IMR-90 (cell line): ENCODE measurements at regions not wholly inside any gene's neighbourhood (a gene's known extent, or its start where the extent isn't known, plus 50 kb on each side); places are given as distances from the start of the nearest gene placed in this dataset.

ENCODE experiments used
- ATAC-seq: fragments of 200-7000 bp; cut with Tn5 transposase; 2 replicates; pipeline ENCODE4 v1.9.1; 2020; ENCODE audit warnings: low read depth, mild to moderate bottlenecking, moderate library complexity
- BruUV-seq: library from RNA; stranded (reverse); fragments of 400-500 nt; replicated peaks from 2 replicates; lab custom pipeline; 2021; lab: Mats Ljungman, UMichigan
- CTCF ChIA-PET: fragments of 300-600 bp; formaldehyde crosslinking; extraction: SDS; loops from one replicate; lab custom pipeline; 2021; ENCODE audit warnings: antibody characterized with exemption; lab: Yijun Ruan, JAX
- POLR2A ChIA-PET: fragments of 300-600 bp; sonication (Branson Sonifier 250); formaldehyde crosslinking; loops from one replicate; lab custom pipeline; 2022; ENCODE audit warnings: antibody characterized with exemption; ENCODE audit not compliant: unreplicated experiment; lab: Charles Lee
- DNase-seq: peaks from one replicate; pipeline ENCODE4 v3.0.0; 2013
- H2AFZ ChIP-seq: replicated peaks from 2 replicates; pipeline ENCODE3; 2013; ENCODE audit warnings: low read length, mild to moderate bottlenecking; ENCODE audit not compliant: poor library complexity
- H2AK5ac ChIP-seq: 2 replicates; pipeline ENCODE4 v1.6.1; 2013; ENCODE audit warnings: low read depth, low read length, inconsistent platforms
- H2AK9ac ChIP-seq: replicated peaks from 2 replicates; pipeline ENCODE3; 2013; ENCODE audit warnings: mild to moderate bottlenecking, low read depth, low read length, moderate library complexity; ENCODE audit not compliant: poor library complexity
- H2BK120ac ChIP-seq: 2 replicates; pipeline ENCODE4 v1.6.1; 2013; ENCODE audit warnings: low read depth, low read length, inconsistent platforms
- H2BK15ac ChIP-seq: 3 replicates; pipeline ENCODE4 v1.6.1; 2013; ENCODE audit warnings: low read depth, low read length, inconsistent platforms
- H2BK20ac ChIP-seq: 2 replicates; pipeline ENCODE4 v1.6.1; 2013; ENCODE audit warnings: low read depth, mild to moderate bottlenecking, inconsistent platforms, low read length, moderate library complexity
- H2BK5ac ChIP-seq: 2 replicates; pipeline ENCODE4 v1.6.1; 2013; ENCODE audit warnings: mild to moderate bottlenecking, low read depth, low read length, inconsistent platforms; ENCODE audit not compliant: poor library complexity, severe bottlenecking
- H3K14ac ChIP-seq: replicated peaks from 2 replicates; pipeline ENCODE4 v1.6.1; 2013; ENCODE audit warnings: low read depth, low read length, inconsistent platforms
- H3K18ac ChIP-seq: 2 replicates; pipeline ENCODE4 v1.6.1; 2013; ENCODE audit warnings: low read depth, low read length, control low read depth
- H3K23ac ChIP-seq: 2 replicates; pipeline ENCODE4 v1.6.1; 2013; ENCODE audit warnings: low read depth, low read length, inconsistent platforms
- H3K27ac ChIP-seq: 2 replicates; pipeline ENCODE4 v1.5.1; 2013; ENCODE audit warnings: mild to moderate bottlenecking, control low read depth, low read length; ENCODE audit not compliant: insufficient read depth
- H3K27me3 ChIP-seq: 2 replicates; pipeline ENCODE4 v1.6.1; 2013; ENCODE audit warnings: low read length; ENCODE audit not compliant: control insufficient read depth, insufficient read depth
- H3K36me3 ChIP-seq: 2 replicates; pipeline ENCODE4 v1.6.1; 2013; ENCODE audit warnings: low read length, mixed read lengths; ENCODE audit not compliant: control insufficient read depth, insufficient read depth
- H3K4ac ChIP-seq: 2 replicates; pipeline ENCODE4 v1.6.1; 2013; ENCODE audit warnings: low read depth, low read length, inconsistent platforms
- H3K4me1 ChIP-seq: 2 replicates; pipeline ENCODE4 v1.6.1; 2013; ENCODE audit warnings: low read length, mixed read lengths; ENCODE audit not compliant: control insufficient read depth, insufficient read depth
- H3K4me2 ChIP-seq: 2 replicates; pipeline ENCODE4 v1.6.1; 2013; ENCODE audit warnings: low read depth, mild to moderate bottlenecking, control low read depth, low read length, moderate library complexity
- H3K4me3 ChIP-seq: 2 replicates; pipeline ENCODE4 v1.5.1; 2013; ENCODE audit warnings: low read depth, mild to moderate bottlenecking, control low read depth, low read length, moderate library complexity; ENCODE audit not compliant: insufficient read depth
- H3K56ac ChIP-seq: 2 replicates; pipeline ENCODE4 v1.6.1; 2013; ENCODE audit warnings: low read length, inconsistent platforms; ENCODE audit not compliant: insufficient read depth; ENCODE audit errors: extremely low read depth
- H3K79me1 ChIP-seq, 2 experiments: 2 replicates each; pipeline ENCODE4 v1.6.1; 2013; ENCODE audit warnings: low read length in 2 of 2, inconsistent platforms in 1 of 2, low read depth in 1 of 2
- H3K9ac ChIP-seq: 2 replicates; pipeline ENCODE4 v1.6.1; 2013; ENCODE audit warnings: low read depth, low read length, control low read depth
- H3K9me1 ChIP-seq: 2 replicates; pipeline ENCODE4 v1.6.1; 2013; ENCODE audit warnings: low read length, inconsistent platforms; ENCODE audit not compliant: insufficient read depth
- H3K9me3 ChIP-seq: 2 replicates; pipeline ENCODE4 v1.6.1; 2013; ENCODE audit warnings: low read length; ENCODE audit not compliant: control insufficient read depth, insufficient read depth
- H4K20me1 ChIP-seq: 2 replicates; pipeline ENCODE4 v1.6.1; 2013; ENCODE audit warnings: low read length, inconsistent platforms; ENCODE audit not compliant: insufficient read depth
- H4K5ac ChIP-seq: 2 replicates; pipeline ENCODE4 v1.6.1; 2013; ENCODE audit warnings: mild to moderate bottlenecking, low read depth, low read length, control low read depth
- H4K8ac ChIP-seq, 2 experiments: 2 replicates each; pipeline ENCODE4 v1.6.1; 2013; ENCODE audit warnings: low read depth in 2 of 2, low read length in 2 of 2, control low read depth in 1 of 2, inconsistent platforms in 1 of 2
- H4K91ac ChIP-seq: 2 replicates; pipeline ENCODE4 v1.6.1; 2013; ENCODE audit warnings: low read depth, low read length, inconsistent platforms; ENCODE audit not compliant: insufficient read depth
- BHLHE40 ChIP-seq: fragments of 150-350 bp; IDR thresholded peaks from 2 replicates; pipeline ENCODE4 v1.6.1; 2016; ENCODE audit warnings: mild to moderate bottlenecking, low read depth, low read length
- CEBPB ChIP-seq: IDR thresholded peaks from 2 replicates; pipeline ENCODE4 v1.6.1; 2012; ENCODE audit warnings: low read depth, low read length, improper control_type of control experiment
- CHD1 ChIP-seq: IDR thresholded peaks from 2 replicates; pipeline ENCODE4 v1.6.1; 2012; ENCODE audit warnings: low read depth, low read length, improper control_type of control experiment
- CTCF ChIP-seq: conservative IDR thresholded peaks from 2 replicates; pipeline ENCODE4 v1.5.1; 2012; ENCODE audit warnings: mild to moderate bottlenecking, low read depth, low read length, improper control_type of control experiment
- ELK1 ChIP-seq: fragments of 150-350 bp; IDR thresholded peaks from 2 replicates; pipeline ENCODE4 v1.6.1; 2016; ENCODE audit warnings: low read depth, mild to moderate bottlenecking, low read length, moderate library complexity, borderline replicate concordance
- FOS ChIP-seq: fragments of 150-350 bp; IDR thresholded peaks from 2 replicates; pipeline ENCODE4 v1.6.1; 2016; ENCODE audit warnings: low read depth, low read length
- MAFK ChIP-seq: IDR thresholded peaks from 2 replicates; pipeline ENCODE4 v1.6.1; 2012; ENCODE audit warnings: low read depth, low read length, improper control_type of control experiment
- MAZ ChIP-seq: IDR thresholded peaks from 2 replicates; pipeline ENCODE4 v1.6.1; 2012; ENCODE audit warnings: low read depth, mild to moderate bottlenecking, low read length, improper control_type of control experiment, moderate library complexity, borderline replicate concordance
- MXI1 ChIP-seq: IDR thresholded peaks from 2 replicates; pipeline ENCODE4 v1.6.1; 2012; ENCODE audit warnings: low read depth, mild to moderate bottlenecking, low read length, moderate library complexity, borderline replicate concordance
- NFE2L2 ChIP-seq: fragments of 150-350 bp; IDR thresholded peaks from 2 replicates; pipeline ENCODE4 v1.6.1; 2016; ENCODE audit warnings: low read depth, mild to moderate bottlenecking, low read length
- POLR2A ChIP-seq: IDR thresholded peaks from 2 replicates; pipeline ENCODE4 v1.6.1; 2012; ENCODE audit warnings: mild to moderate bottlenecking, low read depth, low read length
- RAD21 ChIP-seq: IDR thresholded peaks from 2 replicates; pipeline ENCODE4 v1.6.1; 2012; ENCODE audit warnings: low read length, improper control_type of control experiment
- RCOR1 ChIP-seq: IDR thresholded peaks from 2 replicates; pipeline ENCODE4 v1.6.1; 2012; ENCODE audit warnings: mild to moderate bottlenecking, low read length, improper control_type of control experiment; ENCODE audit not compliant: insufficient replicate concordance
- RFX5 ChIP-seq: IDR thresholded peaks from 2 replicates; pipeline ENCODE4 v1.8.0; 2012; ENCODE audit warnings: low read depth, mild to moderate bottlenecking, low read length, moderate library complexity
- SMC3 ChIP-seq: fragments of 150-350 bp; IDR thresholded peaks from 2 replicates; pipeline ENCODE4 v1.6.1; 2016; ENCODE audit warnings: low read depth, mild to moderate bottlenecking, antibody characterized with exemption, low read length, moderate library complexity
- USF2 ChIP-seq: fragments of 150-350 bp; IDR thresholded peaks from 2 replicates; pipeline ENCODE4 v1.6.1; 2017; ENCODE audit warnings: mild to moderate bottlenecking, antibody characterized with exemption, low read length, low read depth
- WGBS, 2 experiments: methylation state at CpG; one replicate each; pipeline versions ENCODE4 v1.1.5 to v1.1.7; 2013; ENCODE audit warnings: missing lambda C conversion rate in 2 of 2; ENCODE audit not compliant: insufficient read length in 1 of 2; ENCODE audit errors: extremely low coverage in 2 of 2; 5-methylcytosine and 5-hydroxymethylcytosine counted together
- dilution Hi-C: fragments of 300-500 bp; cut with HindIII; formaldehyde crosslinking; loops from one replicate; pipeline ENCODE4 v1.14.3; 2018; ENCODE audit warnings: low sequenced_read_pairs; ENCODE audit not compliant: unreplicated experiment
- in situ Hi-C: fragments of 300-500 bp; cut with MboI; formaldehyde crosslinking; loops from 3 replicates; pipeline ENCODE4 v1.14.3; 2019; ENCODE audit warnings: low sequenced_read_pairs, inconsistent platforms, mixed read lengths
- intact Hi-C: fragments of 100-400 bp; cut with micrococcal nuclease; formaldehyde crosslinking; loops from 2 replicates; pipeline ENCODE4 v1.10.0; 2022

DNA sequence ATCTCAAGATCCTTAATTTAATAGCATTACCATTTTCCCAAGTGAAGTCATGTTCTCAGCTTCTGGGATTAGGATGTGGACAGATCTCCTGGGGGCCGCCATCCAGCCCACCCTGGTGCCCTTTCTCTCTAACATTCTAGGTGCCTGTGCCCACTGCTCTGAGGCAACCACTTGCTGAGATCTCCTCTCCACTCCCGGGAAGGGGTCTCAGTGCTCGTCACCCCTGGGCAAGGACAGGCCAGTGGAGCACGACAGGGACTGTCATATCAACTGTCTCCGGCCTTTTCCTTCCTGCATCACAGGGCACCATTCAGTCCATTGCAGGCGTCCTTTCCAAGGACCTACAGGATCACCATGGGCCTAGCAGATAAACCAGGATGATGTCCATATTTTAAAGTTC lies 304.8 kb downstream of the AJAP1 start:
- no peak overlapping the region for H2AK9ac ChIP-seq
- no peak for TF ChIP-seq USF2
- TF ChIP-seq RFX5, result no peak
- no peak for TF ChIP-seq MAZ
- no peak for TF ChIP-seq BHLHE40
- no peak for TF ChIP-seq MAFK
- no peak for TF ChIP-seq CHD1
- TF ChIP-seq RAD21, result no peak
- no peak for TF ChIP-seq ELK1
- no peak for TF ChIP-seq FOS
- no peak for TF ChIP-seq CTCF
- TF ChIP-seq MXI1, result no peak
- TF ChIP-seq NFE2L2, result no peak
- TF ChIP-seq CEBPB, result no peak
- TF ChIP-seq SMC3, result no peak
- no peak for TF ChIP-seq POLR2A
- TF ChIP-seq RCOR1, result no peak
- in situ Hi-C loops, result no loop called here
- no peaks in the 10 kb centered on the region for H3K79me1 ChIP-seq
- no peaks in the 10 kb centered on the region for H3K27me3 ChIP-seq
- no peak overlapping the region for H2BK5ac ChIP-seq
- no peaks in the 10 kb centered on the region for H3K9me1 ChIP-seq
- H4K8ac ChIP-seq, result no peak overlapping the region
- H2AFZ ChIP-seq, result no peak overlapping the region
- no peak overlapping the region for H3K56ac ChIP-seq
- no peak overlapping the region for H3K4me3 ChIP-seq
- no peak overlapping the region for H3K4ac ChIP-seq
- ChIA-PET POLR2A (no interaction called here), CTCF (no interaction called here)
- H3K27ac ChIP-seq, result no peak overlapping the region
- H2BK15ac ChIP-seq, result no peak overlapping the region
- H3K18ac ChIP-seq, result no peak overlapping the region
- WGBS, 2 experiments, result 38% methylated on average over 3 of the region's 6 CpGs; no CpG with 5 or more reads in 1 of the 2 experiments
- ATAC-seq (no peak), DNase-seq (no peak)
- no peak overlapping the region for H3K4me2 ChIP-seq
- H4K91ac ChIP-seq, result no peak overlapping the region
- BruUV-seq, result no TSS peak
- no peaks in the 10 kb centered on the region for H3K36me3 ChIP-seq
- intact Hi-C loops, result no loop called here
- H2AK5ac ChIP-seq, result no peak overlapping the region
- H4K5ac ChIP-seq, result no peak overlapping the region
- H3K4me1 ChIP-seq, result no peaks in the 10 kb centered on the region
- dilution Hi-C loops, result no loop called here
- H3K9ac ChIP-seq, result no peak overlapping the region
- no peak overlapping the region for H3K23ac ChIP-seq
- no peak overlapping the region for H3K14ac ChIP-seq
- H2BK120ac ChIP-seq, result no peak overlapping the region
- H2BK20ac ChIP-seq, result no peak overlapping the region
- H4K20me1 ChIP-seq, result no peaks in the 10 kb centered on the region
- H3K9me3 ChIP-seq, result peaks cover 46% of the 10 kb centered on the region
